ENCODE measurements at regions not wholly inside any gene's neighbourhood (a gene's known extent, or its start where the extent isn't known, plus 50 kb on each side); places are given as distances from the start of the nearest gene placed in this dataset.
"Not testable (repeated sequence)": the region's sequence is repeated elsewhere in the genome, so short reads cannot be mapped to it uniquely, and the experiment has no call there.

DNA sequence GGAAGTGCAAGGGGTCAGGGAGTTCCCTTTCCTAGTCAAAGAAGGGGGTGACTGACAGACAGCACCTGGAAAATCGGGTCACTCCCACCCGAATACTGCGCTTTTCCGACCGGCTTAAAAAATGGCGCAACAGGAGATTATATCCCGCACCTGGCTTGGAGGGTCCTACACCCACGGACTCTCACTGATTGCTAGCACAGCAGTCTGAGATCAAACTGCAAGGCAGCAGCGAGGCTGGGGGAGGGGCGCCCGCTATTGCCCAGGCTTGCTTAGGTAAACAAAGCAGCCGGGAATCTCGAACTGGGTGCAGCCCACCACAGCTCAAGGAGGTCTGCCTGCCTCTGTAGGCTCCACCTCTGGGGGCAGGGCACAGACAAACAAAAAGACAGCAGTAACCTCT is 333.8 kb downstream of the CENPW start:
- not testable (repeated sequence) for ATAC-seq

GRCh38 chr6:126682440-126682839 is 342.5 kb downstream of the CENPW start:
- ATAC-seq: no peak

DNA sequence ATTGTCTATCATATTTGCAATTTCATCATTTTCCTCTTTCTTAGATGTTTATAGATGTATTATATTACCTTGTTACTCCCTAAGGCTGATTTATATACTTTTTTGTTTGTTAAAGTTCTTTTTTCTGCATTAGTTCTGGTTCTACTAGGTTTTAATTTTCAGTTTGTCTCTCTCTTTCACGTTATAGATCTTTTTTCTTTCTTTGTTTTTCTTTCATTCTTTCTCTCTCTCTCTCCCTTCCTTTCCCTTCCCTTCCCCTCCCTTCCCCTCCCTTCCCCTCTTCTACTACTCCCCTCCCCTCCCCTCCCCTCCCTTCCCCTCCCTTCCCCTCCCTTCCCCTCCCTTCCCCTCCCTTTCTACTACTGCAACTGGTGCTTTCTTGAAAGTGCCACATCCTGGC is 345.3 kb downstream of the CENPW start:
- no peak for ATAC-seq

DNA sequence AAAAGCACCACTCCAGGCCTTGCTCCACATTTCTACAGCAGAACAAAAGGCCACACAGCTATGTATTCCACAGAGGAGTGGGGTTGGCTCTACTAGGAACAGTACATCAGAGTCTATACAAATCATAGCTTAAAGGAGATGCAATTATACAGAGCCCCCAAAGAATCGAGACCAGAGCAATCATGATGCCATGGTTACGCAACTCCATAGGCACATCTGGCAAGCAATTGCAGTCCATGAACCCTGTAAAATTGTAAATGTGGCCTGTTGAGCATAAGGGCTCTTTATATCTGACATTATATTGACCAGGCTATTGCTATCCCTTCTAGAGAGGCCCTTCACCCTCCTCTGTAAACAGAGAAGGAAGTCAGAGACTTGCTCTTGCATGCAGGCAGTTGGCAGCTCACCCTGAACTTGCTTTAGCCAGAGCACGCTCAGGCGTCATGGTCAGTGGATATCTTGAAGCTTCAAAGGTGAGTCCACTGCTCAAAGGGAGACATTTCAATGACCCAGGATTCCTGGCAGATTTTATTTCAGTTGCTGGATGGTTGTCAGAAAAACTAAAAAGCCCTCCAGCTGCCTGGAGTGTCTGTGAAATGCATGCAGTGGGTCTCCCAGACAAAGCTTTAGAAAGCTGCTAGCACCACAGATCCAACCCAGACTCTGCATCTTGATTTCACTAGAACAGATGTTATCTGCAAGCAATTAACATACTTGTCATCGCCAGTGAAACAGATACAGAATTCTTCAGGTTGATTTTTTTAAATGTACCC is 357.2 kb downstream of the CENPW start:
- ATAC-seq: no peak

- no peak for ATAC-seq
Observed at GRCh38 chr6:126698732-126699240, 358.9 kb downstream of the CENPW start.

DNA sequence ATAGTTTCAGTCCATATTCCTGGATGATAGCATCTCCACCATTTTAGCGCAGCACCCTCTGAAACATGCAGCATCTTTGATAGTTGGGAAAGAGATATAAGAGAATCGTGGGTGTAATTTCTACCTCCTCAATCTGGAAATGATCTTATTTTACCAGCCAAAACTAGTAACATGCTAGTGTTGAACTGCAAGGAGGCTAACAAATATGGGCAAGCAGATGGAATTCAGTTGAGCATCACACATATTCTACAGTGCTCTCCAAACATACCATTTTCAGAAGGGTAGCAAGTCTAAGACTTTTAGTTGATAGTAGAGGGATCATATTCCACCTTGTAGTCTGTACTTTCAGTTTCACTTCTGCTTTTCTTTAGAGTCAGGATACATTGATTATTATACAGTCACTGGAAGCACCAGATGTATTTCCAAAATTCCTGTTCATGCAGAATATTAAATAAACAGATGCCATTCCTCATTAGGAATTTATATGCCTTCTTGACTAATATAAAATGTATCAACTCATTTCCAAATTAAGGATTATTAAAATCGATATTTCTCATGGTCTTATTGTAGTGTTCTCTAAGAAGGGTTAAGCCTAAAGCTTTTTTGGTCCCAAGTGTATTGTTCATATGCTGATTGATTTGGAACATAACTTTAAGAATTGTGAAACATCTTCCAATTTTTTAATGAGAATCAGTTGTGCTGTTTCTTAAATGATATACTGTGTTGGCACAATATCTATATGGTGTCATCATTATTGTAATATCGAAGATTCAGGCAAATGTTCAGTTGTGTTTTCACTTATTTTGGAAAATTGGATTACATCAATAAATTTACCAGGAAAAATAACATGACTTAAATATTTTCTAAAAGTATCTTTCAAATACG is 362.0 kb downstream of the CENPW start:
- ATAC-seq: no peak

DNA sequence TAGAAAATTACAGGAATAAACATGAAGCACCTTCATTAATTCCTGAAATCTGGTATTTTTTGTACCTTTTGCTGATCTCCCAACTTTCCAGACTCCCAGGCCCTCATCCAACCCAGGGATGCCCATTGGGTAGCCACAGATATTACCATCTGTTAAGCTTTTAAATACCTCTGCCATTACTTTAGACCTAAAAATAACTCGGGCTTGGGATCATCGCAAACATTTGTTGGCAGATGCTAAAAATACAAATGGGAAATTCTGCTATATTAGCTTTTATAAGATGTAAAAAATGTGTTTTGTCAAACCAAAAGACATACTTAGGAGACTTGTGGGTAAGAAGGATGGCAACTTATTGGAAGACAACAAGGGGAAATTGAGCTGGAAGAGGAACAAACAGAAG is 376.1 kb downstream of the CENPW start:
- no peak for ATAC-seq

GRCh38 chr6:126716826-126717509 is 377.1 kb downstream of the CENPW start:
- no peak for ATAC-seq

DNA sequence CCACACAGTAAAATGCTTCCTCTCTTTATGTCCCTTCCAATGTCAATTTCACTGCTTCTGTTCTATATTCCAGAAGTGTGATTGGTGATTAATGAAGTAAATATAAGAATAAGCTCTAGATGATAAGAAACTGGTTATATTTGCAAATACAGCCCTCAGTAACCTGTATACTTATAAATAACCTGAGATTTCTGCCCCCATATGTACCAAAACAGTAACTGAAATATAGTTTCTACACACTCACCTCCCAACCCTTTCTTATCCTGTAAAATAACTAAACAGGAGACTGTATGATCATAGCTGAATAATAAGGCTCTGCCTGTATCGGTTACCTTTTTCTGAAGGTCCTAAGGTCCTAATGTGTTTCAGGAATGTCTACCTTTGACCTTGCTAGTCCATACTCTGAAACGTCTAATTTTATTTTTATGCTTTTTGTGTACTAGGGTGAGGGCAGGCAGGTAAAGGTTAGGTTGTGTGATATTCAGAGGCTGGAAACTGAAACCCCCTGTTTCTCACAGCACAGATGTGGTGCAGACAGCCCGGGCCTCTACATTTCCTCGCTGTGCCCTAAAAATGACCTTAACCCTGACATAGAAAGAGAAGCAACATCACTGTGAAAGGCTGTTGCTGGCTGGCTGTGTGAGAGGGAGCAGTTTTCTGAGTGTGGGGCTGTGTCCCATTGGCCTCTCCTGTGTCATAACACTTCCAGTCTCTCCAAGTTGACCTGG is 378.8 kb downstream of the CENPW start:
- ATAC-seq: no peak

DNA sequence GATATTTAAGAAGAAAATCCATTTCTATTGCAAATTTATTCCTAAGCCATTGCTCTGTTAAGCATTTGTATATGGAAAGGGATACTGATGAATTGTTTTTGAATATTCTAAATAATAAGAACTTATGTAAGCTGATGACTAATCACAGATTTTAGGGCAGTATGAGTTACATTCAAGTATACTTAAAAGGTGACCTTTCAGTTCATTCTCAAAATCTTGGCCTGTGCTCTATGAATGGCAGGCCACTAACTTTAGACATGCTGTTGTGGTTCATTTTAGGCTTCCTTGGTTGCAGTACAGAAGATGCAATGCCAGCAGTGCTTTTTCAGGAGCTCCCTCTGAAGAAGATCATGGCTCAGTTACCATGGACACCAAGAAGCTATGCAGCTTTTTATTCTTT is 380.4 kb downstream of the CENPW start:
- no peak for ATAC-seq

DNA sequence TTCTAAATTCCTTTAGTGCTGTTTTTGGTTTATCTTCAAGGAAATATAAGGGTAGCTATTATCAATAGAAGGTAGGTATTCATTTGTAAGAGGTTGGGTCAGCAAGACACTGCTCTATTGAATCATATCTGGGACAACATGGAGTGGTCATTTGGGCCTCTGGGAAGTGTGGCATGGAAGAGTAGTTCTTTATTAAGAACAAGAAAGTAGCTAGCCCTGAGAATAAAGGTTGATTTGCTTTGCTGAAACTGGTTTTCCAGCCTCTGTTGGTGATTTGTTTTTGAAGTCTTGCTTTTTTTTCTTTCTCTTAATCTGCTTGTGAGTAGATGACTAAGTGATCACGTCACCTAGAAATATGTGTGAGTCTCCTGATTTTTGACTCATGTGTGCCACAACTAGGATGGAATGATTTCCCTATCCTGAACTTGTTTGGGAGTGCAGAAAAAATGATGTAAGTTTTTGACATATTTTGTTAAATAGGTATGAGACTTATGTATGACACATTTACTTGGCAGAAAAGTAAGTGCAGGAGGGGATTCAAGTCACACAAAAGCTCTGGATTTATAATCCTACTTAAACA is 381.8 kb downstream of the CENPW start:
- peak; percentile 43 for ATAC-seq

- ATAC-seq: no peak
Observed at GRCh38 chr6:126722411-126722810, 382.5 kb downstream of the CENPW start.

- no peak for ATAC-seq
Observed at GRCh38 chr6:126723541-126724170, 383.7 kb downstream of the CENPW start.

GRCh38 chr6:126724821-126725220 is 384.9 kb downstream of the CENPW start:
- no peak for ATAC-seq

GRCh38 chr6:126726454-126726853 is 386.5 kb downstream of the CENPW start:
- not testable (repeated sequence) for ATAC-seq

DNA sequence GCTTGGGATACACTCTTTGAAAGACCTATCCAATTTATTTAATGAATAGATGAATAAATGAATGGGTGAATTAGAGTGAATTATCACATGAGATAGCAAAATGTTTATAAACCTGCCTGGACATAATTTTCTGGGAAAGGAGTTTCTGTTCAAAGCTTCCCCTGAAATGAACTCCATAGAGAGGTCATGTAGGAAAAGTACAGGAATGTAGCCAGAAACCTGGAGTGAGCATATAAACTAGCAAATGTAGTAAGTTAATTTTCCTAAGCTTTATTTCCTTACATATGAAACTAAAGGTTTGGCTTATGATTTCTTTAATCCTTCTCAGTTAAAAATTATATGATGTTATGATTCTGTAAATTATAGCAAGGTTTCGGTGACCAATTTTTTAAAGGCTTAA is 380.3 kb upstream of the RSPO3 start:
- no peak for ATAC-seq

DNA sequence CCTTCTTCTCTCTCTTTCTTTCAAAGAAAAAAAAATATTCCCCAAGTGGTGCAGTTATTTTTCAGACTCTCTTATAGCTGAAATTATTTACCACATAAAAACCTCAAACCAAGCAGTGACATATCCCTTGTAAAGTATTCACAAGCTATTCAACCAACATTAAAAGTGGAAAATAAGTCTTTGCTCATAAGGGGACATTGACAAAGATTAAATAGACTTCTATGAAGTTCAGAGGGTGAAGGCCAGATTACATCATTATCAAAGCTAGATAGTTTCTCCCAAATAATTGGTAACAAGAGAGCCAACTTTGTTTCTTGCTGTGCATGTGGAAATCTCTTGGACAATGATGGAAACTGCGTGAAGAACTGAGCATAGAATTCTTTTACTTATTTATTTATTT is 379.8 kb upstream of the RSPO3 start:
- ATAC-seq: no peak

- no peak for ATAC-seq
Observed at GRCh38 chr6:126743076-126743475, 375.4 kb upstream of the RSPO3 start.

DNA sequence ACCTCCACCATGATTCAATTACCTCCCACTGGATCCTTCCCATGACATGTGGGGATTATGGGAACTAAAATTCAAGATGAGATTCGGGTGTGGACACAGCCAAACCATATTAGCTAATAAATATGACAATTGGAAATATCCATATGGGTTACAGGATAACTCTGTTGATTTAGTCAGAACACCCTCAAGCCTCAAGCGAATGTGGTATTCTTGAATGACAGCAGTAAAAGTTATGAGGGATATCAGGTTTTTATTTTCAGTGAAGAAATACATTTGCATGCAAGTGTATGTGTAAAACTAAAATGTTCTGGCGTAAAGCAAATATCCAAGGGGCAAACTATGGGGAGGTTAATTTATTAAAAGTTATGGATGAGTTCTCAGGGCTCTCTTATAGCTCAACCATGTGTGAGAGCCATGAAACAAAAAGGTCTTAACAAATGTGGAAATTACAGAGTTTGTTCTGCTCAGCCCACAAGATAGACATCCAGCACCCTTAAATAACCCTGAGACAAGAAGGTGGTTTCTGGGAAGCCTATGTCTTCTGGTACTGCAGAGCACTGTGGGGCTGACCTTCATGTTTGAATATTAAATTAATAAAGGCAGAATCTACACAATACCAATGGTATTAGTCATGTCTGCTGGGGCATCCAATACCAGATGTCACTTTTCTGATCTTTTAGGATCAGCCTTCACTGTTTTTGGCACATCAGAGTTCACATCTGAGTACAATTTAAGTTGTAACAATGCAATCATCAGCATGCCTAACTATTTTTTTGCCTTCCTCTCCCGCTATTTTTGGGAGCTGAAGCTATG is 370.5 kb upstream of the RSPO3 start:
- ATAC-seq: no peak

DNA sequence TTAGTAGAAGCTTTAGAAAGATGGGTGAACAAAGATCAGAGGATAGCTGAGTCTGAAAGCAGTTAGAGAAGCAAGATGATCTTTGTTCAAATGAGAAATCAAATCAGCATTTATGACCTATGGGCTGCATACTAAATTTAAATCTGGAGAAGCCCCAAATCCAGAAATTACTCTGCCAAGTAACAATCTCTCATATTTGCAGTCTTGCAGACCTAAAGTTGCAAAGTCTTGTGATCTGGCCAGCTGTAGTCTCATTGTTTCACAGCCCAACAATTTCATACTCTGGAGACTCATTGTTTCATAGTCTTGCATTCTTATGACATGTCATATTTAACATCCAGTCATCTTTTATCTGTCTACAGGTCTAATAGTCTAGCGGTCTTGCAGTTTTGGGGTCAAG is 364.9 kb upstream of the RSPO3 start:
- no peak for ATAC-seq

DNA sequence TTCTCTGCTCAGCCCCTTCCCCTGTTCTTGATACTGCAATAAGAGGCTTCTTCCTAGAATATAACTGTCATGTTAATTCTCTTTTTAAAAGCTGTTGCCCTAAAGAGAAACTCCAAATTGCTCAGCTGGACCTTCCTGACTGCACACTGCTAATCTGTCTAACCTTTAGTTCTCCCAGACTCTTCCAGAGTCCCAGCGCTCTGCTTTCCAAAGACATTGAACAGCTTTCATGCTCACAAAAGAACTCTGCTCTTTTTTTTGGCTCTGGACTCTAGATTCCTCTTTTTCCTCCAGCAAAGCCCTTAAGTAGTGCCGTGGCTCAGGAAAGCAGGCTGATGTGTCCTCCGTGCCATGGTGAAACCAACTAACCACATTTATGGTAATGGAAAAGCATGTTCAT is 356.6 kb upstream of the RSPO3 start:
- ATAC-seq: no peak

All from esophagus mucosa (tissue), 1 donor.